Astrocyte of the hippocampus (primary cell): ENCODE measurements at regions not wholly inside any gene's neighbourhood (a gene's known extent, or its start where the extent isn't known, plus 50 kb on each side); places are given as distances from the start of the nearest gene placed in this dataset.
"Not testable (repeated sequence)": the region's sequence is repeated elsewhere in the genome, so short reads cannot be mapped to it uniquely, and the experiment has no call there.

Experiments
- DNase-seq: peaks from one replicate; pipeline ENCODE4 v3.0.0; 2011; ENCODE audit warnings: low read depth, low spot score

- no peak for DNase-seq
Observed at GRCh38 chr3:5809586-5810246, 622.2 kb downstream of the EDEM1 start.

GRCh38 chr3:5811016-5811415 lies 623.5 kb downstream of the EDEM1 start:
- no peak for DNase-seq

- DNase-seq: peak; percentile 54
Observed at GRCh38 chr3:5813521-5813920, 626.0 kb downstream of the EDEM1 start.

GRCh38 chr3:5822843-5823242 lies 635.3 kb downstream of the EDEM1 start:
- no peak for DNase-seq

GRCh38 chr3:5826467-5826866 lies 639.0 kb downstream of the EDEM1 start:
- no peak for DNase-seq

- no peak for DNase-seq
Observed at GRCh38 chr3:5828251-5828650, 640.7 kb downstream of the EDEM1 start.

- DNase-seq: peak; percentile 90
Observed at GRCh38 chr3:5840056-5840455, 652.5 kb downstream of the EDEM1 start.

GRCh38 chr3:5841599-5841998 lies 654.1 kb downstream of the EDEM1 start:
- no peak for DNase-seq

GRCh38 chr3:5846261-5846660 lies 658.8 kb downstream of the EDEM1 start:
- DNase-seq: no peak

- peak; percentile 63 for DNase-seq
Observed at GRCh38 chr3:5861151-5861550, 673.6 kb downstream of the EDEM1 start.

GRCh38 chr3:5874931-5875341 lies 687.4 kb downstream of the EDEM1 start:
- peak; percentile 61 for DNase-seq

- no peak for DNase-seq
Observed at GRCh38 chr3:5888851-5889250, 701.3 kb downstream of the EDEM1 start.

- DNase-seq: no peak
Observed at GRCh38 chr3:5889374-5889773, 701.9 kb downstream of the EDEM1 start.

- peak; percentile 18 for DNase-seq
Observed at GRCh38 chr3:5891711-5892110, 704.2 kb downstream of the EDEM1 start.

GRCh38 chr3:5898106-5898505 lies 710.6 kb downstream of the EDEM1 start:
- DNase-seq: no peak

GRCh38 chr3:5899014-5899761 lies 711.7 kb downstream of the EDEM1 start:
- DNase-seq: no peak

- DNase-seq: no peak
Observed at GRCh38 chr3:5917932-5918331, 730.4 kb downstream of the EDEM1 start.

- no peak for DNase-seq
Observed at GRCh38 chr3:5918626-5919025, 731.1 kb downstream of the EDEM1 start.

- DNase-seq: no peak
Observed at GRCh38 chr3:5929027-5929426, 741.5 kb downstream of the EDEM1 start.

GRCh38 chr3:5944061-5944460 lies 756.6 kb downstream of the EDEM1 start:
- DNase-seq: not testable (repeated sequence)

GRCh38 chr3:5948084-5948483 lies 760.6 kb downstream of the EDEM1 start:
- DNase-seq: no peak

- DNase-seq: no peak
Observed at GRCh38 chr3:5951026-5951425, 763.5 kb downstream of the EDEM1 start.

- DNase-seq: peak; percentile 53
Observed at GRCh38 chr3:5972586-5972985, 785.1 kb downstream of the EDEM1 start.
